Liver (tissue), 8 donors: ENCODE measurements at regions not wholly inside any gene's neighbourhood (a gene's known extent, or its start where the extent isn't known, plus 50 kb on each side); places are given as distances from the start of the nearest gene placed in this dataset.

Experiments used
- DNase-seq: peaks from one replicate; pipeline ENCODE4 v3.0.0-alpha.2; 2017; ENCODE audit warnings: low spot score
- H3K27ac ChIP-seq, 2 donors: one replicate each; pipeline ENCODE4 v1.7.0; 2013; ENCODE audit warnings: inconsistent platforms in 2 of 2, low read length in 2 of 2, control low read depth in 1 of 2, low read depth in 1 of 2, mild to moderate bottlenecking in 1 of 2
- H3K27me3 ChIP-seq, 4 donors: one replicate each; pipeline versions ENCODE4 v1.6.1 to v1.7.0; 2013; ENCODE audit warnings: low read length in 3 of 4, inconsistent platforms in 1 of 4, mild to moderate bottlenecking in 1 of 4, moderate library complexity in 1 of 4; ENCODE audit not compliant: control insufficient read depth in 4 of 4, insufficient read depth in 4 of 4
- H3K36me3 ChIP-seq, 4 donors: one replicate each; pipeline versions ENCODE4 v1.6.1 to v1.7.0; 2013; ENCODE audit warnings: low read length in 3 of 4, mild to moderate bottlenecking in 3 of 4, low read depth in 1 of 4, moderate library complexity in 1 of 4; ENCODE audit not compliant: control insufficient read depth in 4 of 4, insufficient read depth in 3 of 4
- H3K4me1 ChIP-seq, 4 donors: one replicate each; pipeline versions ENCODE4 v1.6.1 to v1.7.0; 2013; ENCODE audit warnings: low read length in 3 of 4, mild to moderate bottlenecking in 3 of 4, moderate library complexity in 1 of 4; ENCODE audit not compliant: control insufficient read depth in 4 of 4, insufficient read depth in 4 of 4
- H3K4me3 ChIP-seq, 3 donors: one replicate each; pipeline versions ENCODE4 v1.6.1 to v1.7.0; 2013; ENCODE audit warnings: low read length in 3 of 3, control low read depth in 1 of 3, low read depth in 1 of 3, mild to moderate bottlenecking in 1 of 3
- H3K9ac ChIP-seq, 2 donors: one replicate each; pipeline ENCODE4 v1.7.0; 2013; ENCODE audit warnings: low read length in 2 of 2, mild to moderate bottlenecking in 2 of 2, moderate library complexity in 2 of 2, control low read depth in 1 of 2, low read depth in 1 of 2
- H3K9me3 ChIP-seq, 4 donors: one replicate each; pipeline versions ENCODE4 v1.6.1 to v1.7.0; 2013; ENCODE audit warnings: low read length in 3 of 4; ENCODE audit not compliant: control insufficient read depth in 4 of 4
- ATF3 ChIP-seq: IDR thresholded peaks from 2 replicates; pipeline ENCODE4 v1.6.1; 2016; ENCODE audit warnings: antibody characterized with exemption
- CTCF ChIP-seq: fragments of 150-350 bp; IDR thresholded peaks from 2 replicates; pipeline ENCODE4 v1.5.1; 2017; ENCODE audit warnings: improper control_type of control experiment, low read depth, low read length; ENCODE audit not compliant: missing input control
- EGR1 ChIP-seq, 2 donors: IDR thresholded peaks; 2 replicates each; pipeline ENCODE4 v1.6.1; 2016 to 2018; ENCODE audit warnings: antibody characterized with exemption in 2 of 2, low read depth in 2 of 2
- FOXA1 ChIP-seq: IDR thresholded peaks from 2 replicates; pipeline ENCODE4 v1.6.1; 2016; ENCODE audit warnings: antibody characterized with exemption
- FOXA2 ChIP-seq: IDR thresholded peaks from 2 replicates; pipeline ENCODE4 v1.6.1; 2016; ENCODE audit warnings: antibody characterized with exemption
- GABPA ChIP-seq, 2 donors: IDR thresholded peaks in 1 of 2; conservative IDR thresholded peaks in 1 of 2; 2 replicates each; pipeline ENCODE4 v1.6.1; 2016; ENCODE audit warnings: antibody characterized with exemption in 2 of 2, mild to moderate bottlenecking in 1 of 2, moderate library complexity in 1 of 2
- HNF4G ChIP-seq: IDR thresholded peaks from 2 replicates; pipeline ENCODE4 v1.6.1; 2016; ENCODE audit warnings: antibody characterized with exemption
- JUND ChIP-seq, 2 donors: IDR thresholded peaks; 2 replicates each; pipeline ENCODE4 v1.6.1; 2016; ENCODE audit warnings: antibody characterized with exemption in 2 of 2
- MAX ChIP-seq: IDR thresholded peaks from 2 replicates; pipeline ENCODE4 v1.6.1; 2016; ENCODE audit warnings: antibody characterized with exemption
- NR2F2 ChIP-seq: IDR thresholded peaks from 2 replicates; pipeline ENCODE4 v1.6.1; 2016; ENCODE audit warnings: antibody characterized with exemption
- RAD21 ChIP-seq, 2 donors: IDR thresholded peaks; 2 replicates each; pipeline ENCODE4 v1.6.1; 2016; ENCODE audit warnings: antibody characterized with exemption in 2 of 2, mild to moderate bottlenecking in 2 of 2
- SP1 ChIP-seq: IDR thresholded peaks from 2 replicates; pipeline ENCODE4 v1.6.1; 2018; ENCODE audit warnings: antibody characterized with exemption, mild to moderate bottlenecking
- TAF1 ChIP-seq: conservative IDR thresholded peaks from 2 replicates; pipeline ENCODE4 v1.6.1; 2016; ENCODE audit warnings: antibody characterized with exemption, mild to moderate bottlenecking
- YY1 ChIP-seq: IDR thresholded peaks from 2 replicates; pipeline ENCODE4 v1.6.1; 2016; ENCODE audit warnings: antibody characterized with exemption, mild to moderate bottlenecking
- ZBTB33 ChIP-seq: IDR thresholded peaks from 2 replicates; pipeline ENCODE4 v1.6.1; 2016; ENCODE audit warnings: antibody characterized with exemption
- WGBS: extraction: QIAGEN DNeasy Blood & Tissue Kit; methylation state at CpG from one replicate; pipeline ENCODE4 v1.1.7; 2013; 5-methylcytosine and 5-hydroxymethylcytosine counted together
- donor health status: healthy.
- donor health status: healthy.
- donor health status: healthy.
- donor health status: healthy.
- donor health status: healthy.

- no peak overlapping the region for H3K27ac ChIP-seq
- no peaks in the 10 kb centered on the region for H3K27me3 ChIP-seq
- no peaks in the 10 kb centered on the region for H3K36me3 ChIP-seq
- TF ChIP-seq MAX = no peak
- no peak for TF ChIP-seq TAF1
- TF ChIP-seq ZBTB33 = no peak
- TF ChIP-seq SP1 = no peak
- TF ChIP-seq RAD21 (IDR thresholded peaks at IDR 0.05) = no peak
- no peak for TF ChIP-seq FOXA2
- no peak for TF ChIP-seq JUND (IDR thresholded peaks at IDR 0.05)
- TF ChIP-seq HNF4G = no peak
- TF ChIP-seq EGR1 (IDR thresholded peaks at IDR 0.05; ENCODE audit: low read depth in 2 of 2) = no peak
- TF ChIP-seq CTCF = no peak
- TF ChIP-seq ATF3 = no peak
- TF ChIP-seq NR2F2 = no peak
- no peaks in the 10 kb centered on the region for H3K4me1 ChIP-seq
- H3K9me3 ChIP-seq = no peaks in the 10 kb centered on the region
- H3K4me3 ChIP-seq = no peak overlapping the region
- DNase-seq = no peak
- H3K9ac ChIP-seq = no peak overlapping the region
Observed at GRCh38 chr2:194618432-194618831, 1038.6 kb upstream of the SLC39A10 start.

- Histone ChIP-seq H3K4me1 (no peaks in the 10 kb centered on the region), H3K4me3 (no peak overlapping the region), H3K27ac (no peak overlapping the region), H3K36me3 (no peaks in the 10 kb centered on the region), H3K9ac (no peak overlapping the region), H3K9me3 (no peaks in the 10 kb centered on the region), H3K27me3 (no peaks in the 10 kb centered on the region)
- no peak for TF ChIP-seq ZBTB33
- no peak for TF ChIP-seq FOXA2
- no peak for TF ChIP-seq FOXA1
- TF ChIP-seq RAD21 (IDR thresholded peaks at IDR 0.05) = no peak
- no peak for TF ChIP-seq JUND (IDR thresholded peaks at IDR 0.05)
- TF ChIP-seq MAX = no peak
- no peak for TF ChIP-seq YY1
- no peak for TF ChIP-seq GABPA (IDR thresholded peaks at IDR 0.05 in 1 of 2, conservative IDR thresholded peaks at IDR 0.05 in 1 of 2)
- no peak for TF ChIP-seq TAF1
- no peak for TF ChIP-seq EGR1 (IDR thresholded peaks at IDR 0.05; ENCODE audit: low read depth in 2 of 2)
- 41% methylated on average over 1 of the region's 1 CpG for WGBS
- no peak for DNase-seq
Observed at GRCh38 chr2:194616334-194616733, 1040.7 kb upstream of the SLC39A10 start.
